ENCODE measurements at regions not wholly inside any gene's neighbourhood (a gene's known extent, or its start where the extent isn't known, plus 50 kb on each side); places are given as distances from the start of the nearest gene placed in this dataset.

DNA sequence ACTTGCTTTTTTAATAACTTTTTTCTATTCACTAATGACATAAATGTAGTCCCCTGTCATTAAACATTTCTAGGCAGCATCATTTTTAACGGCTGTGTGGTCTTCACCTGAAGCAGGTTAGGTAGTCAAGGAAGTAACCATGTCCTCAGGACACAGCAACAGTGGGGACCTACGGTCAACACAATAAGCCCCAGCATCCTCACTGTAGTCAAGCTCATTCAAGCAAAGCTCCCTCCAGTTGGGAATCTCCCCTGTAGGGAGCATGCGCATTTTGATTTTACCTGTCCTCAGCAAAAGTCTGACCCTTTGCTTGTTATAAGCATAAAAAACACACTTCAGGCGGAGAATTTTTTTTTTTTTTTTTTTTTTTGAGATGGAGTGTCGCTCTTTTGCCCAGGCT, 151.4 kb downstream of the SHQ1 start:
- TF ChIP-seq POLR2A (IDR thresholded peaks at IDR 0.05): no peak
- TF ChIP-seq, protein P1, sequence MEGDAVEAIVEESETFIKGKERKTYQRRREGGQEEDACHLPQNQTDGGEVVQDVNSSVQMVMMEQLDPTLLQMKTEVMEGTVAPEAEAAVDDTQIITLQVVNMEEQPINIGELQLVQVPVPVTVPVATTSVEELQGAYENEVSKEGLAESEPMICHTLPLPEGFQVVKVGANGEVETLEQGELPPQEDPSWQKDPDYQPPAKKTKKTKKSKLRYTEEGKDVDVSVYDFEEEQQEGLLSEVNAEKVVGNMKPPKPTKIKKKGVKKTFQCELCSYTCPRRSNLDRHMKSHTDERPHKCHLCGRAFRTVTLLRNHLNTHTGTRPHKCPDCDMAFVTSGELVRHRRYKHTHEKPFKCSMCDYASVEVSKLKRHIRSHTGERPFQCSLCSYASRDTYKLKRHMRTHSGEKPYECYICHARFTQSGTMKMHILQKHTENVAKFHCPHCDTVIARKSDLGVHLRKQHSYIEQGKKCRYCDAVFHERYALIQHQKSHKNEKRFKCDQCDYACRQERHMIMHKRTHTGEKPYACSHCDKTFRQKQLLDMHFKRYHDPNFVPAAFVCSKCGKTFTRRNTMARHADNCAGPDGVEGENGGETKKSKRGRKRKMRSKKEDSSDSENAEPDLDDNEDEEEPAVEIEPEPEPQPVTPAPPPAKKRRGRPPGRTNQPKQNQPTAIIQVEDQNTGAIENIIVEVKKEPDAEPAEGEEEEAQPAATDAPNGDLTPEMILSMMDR (IDR thresholded peaks at IDR 0.05 in 4 of 5, conservative IDR thresholded peaks at IDR 0.05 in 1 of 5): no peak

All from gastrocnemius medialis (tissue), 4 donors.